Vagina (tissue), 2 donors: ENCODE measurements at regions not wholly inside any gene's neighbourhood (a gene's known extent, or its start where the extent isn't known, plus 50 kb on each side); places are given as distances from the start of the nearest gene placed in this dataset.

Experiments
- POLR2A ChIP-seq, 2 donors: fragments of 450-650 bp; IDR thresholded peaks; one replicate each; pipeline ENCODE4 v1.6.1; 2017; ENCODE audit warnings: antibody characterized with exemption in 2 of 2, mild to moderate bottlenecking in 2 of 2, moderate library complexity in 2 of 2
- TF ChIP-seq, protein P1 (sequence below), 3 experiments: fragments of 450-650 bp in 2 of 3; fragments of 200-600 bp in 1 of 3; sonication (generic) in 1 of 3; IDR thresholded peaks; one replicate each; pipeline ENCODE4 v1.5.1; 2017 to 2019; ENCODE audit warnings: antibody characterized with exemption in 3 of 3, mild to moderate bottlenecking in 2 of 3, moderate library complexity in 2 of 3

DNA sequence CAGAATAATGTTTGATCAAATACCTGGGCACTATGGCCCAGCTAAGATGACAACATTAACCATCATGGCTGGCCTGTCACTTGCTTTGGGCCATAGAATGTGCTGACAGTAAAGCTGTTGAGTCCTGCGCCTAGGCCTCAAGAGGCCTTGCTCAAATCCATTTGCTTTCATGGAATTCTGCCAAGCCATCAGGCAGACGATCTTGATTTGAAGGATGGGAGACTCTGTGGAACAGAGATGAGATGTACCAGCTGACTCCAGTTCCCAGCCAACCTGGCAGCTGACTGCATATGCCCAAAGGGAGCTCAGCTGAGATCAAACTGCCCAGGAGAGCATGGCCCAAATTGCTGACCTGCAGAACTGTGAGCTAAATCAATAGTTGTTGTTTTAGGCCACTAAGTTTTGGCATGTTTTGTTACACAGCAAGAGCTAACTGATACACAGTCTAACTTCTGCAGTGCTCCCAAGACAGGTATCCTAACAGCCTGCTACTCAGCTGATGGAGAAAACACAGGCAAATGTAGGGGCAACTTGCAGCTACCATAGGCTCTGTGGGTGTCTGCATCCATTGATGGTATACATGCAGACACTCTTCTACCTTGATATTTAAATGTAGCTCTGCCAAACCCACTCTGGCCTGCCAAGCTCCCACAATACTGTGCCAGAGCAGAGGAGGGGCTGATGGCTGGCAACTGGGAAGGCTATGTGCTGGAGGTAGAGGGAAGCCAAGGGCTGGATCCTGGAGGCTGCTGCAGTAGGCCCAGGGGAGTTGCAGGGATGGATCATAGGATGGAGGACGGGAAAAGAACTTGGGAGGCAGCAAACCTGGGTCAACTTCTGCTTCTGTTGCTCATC is 55.2 kb upstream of the RNF24 start:
- TF ChIP-seq POLR2A (IDR thresholded peaks at IDR 0.05) = no peak
- TF ChIP-seq, protein P1, sequence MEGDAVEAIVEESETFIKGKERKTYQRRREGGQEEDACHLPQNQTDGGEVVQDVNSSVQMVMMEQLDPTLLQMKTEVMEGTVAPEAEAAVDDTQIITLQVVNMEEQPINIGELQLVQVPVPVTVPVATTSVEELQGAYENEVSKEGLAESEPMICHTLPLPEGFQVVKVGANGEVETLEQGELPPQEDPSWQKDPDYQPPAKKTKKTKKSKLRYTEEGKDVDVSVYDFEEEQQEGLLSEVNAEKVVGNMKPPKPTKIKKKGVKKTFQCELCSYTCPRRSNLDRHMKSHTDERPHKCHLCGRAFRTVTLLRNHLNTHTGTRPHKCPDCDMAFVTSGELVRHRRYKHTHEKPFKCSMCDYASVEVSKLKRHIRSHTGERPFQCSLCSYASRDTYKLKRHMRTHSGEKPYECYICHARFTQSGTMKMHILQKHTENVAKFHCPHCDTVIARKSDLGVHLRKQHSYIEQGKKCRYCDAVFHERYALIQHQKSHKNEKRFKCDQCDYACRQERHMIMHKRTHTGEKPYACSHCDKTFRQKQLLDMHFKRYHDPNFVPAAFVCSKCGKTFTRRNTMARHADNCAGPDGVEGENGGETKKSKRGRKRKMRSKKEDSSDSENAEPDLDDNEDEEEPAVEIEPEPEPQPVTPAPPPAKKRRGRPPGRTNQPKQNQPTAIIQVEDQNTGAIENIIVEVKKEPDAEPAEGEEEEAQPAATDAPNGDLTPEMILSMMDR (IDR thresholded peaks at IDR 0.05) = no peak
